Right atrium auricular region (tissue), 2 donors: ENCODE measurements at regions not wholly inside any gene's neighbourhood (a gene's known extent, or its start where the extent isn't known, plus 50 kb on each side); places are given as distances from the start of the nearest gene placed in this dataset.
A peak's percentile ranks its signal among the peaks of the same experiment; 100 is the strongest.

Source experiments
- DNase-seq: peaks from one replicate; pipeline ENCODE4 v3.0.0-alpha.2; 2019; ENCODE audit warnings: low spot score
- H3K27ac ChIP-seq, 2 donors: fragments of 200-600 bp; sonication (generic); 1 replicate in 1 of 2; 2 replicates in 1 of 2; pipeline ENCODE4 v1.5.1; 2016 to 2019
- H3K27me3 ChIP-seq, 2 donors: fragments of 200-600 bp; sonication (generic); one replicate each; pipeline versions ENCODE4 v1.5.1 to v1.6.0; 2017 to 2019
- H3K36me3 ChIP-seq: fragments of 200-600 bp; sonication (generic); one replicate; pipeline ENCODE4 v1.5.1; 2016
- H3K4me1 ChIP-seq, 2 donors: fragments of 200-600 bp; sonication (generic); one replicate each; pipeline versions ENCODE4 v1.5.1 to v1.6.0; 2017 to 2019
- H3K4me3 ChIP-seq, 2 donors: fragments of 200-600 bp; sonication (generic); 1 replicate in 1 of 2; 2 replicates in 1 of 2; pipeline ENCODE4 v1.5.1; 2017 to 2019; ENCODE audit warnings: mild to moderate bottlenecking in 1 of 2, moderate library complexity in 1 of 2
- H3K9me3 ChIP-seq, 2 donors: fragments of 200-600 bp; sonication (generic); one replicate each; pipeline ENCODE4 v1.5.1; 2019
- TF ChIP-seq, protein P1 (sequence below), 2 donors: fragments of 200-600 bp; sonication (generic); IDR thresholded peaks; one replicate each; pipeline ENCODE4 v1.5.1; 2019; ENCODE audit warnings: antibody characterized with exemption in 2 of 2

DNA sequence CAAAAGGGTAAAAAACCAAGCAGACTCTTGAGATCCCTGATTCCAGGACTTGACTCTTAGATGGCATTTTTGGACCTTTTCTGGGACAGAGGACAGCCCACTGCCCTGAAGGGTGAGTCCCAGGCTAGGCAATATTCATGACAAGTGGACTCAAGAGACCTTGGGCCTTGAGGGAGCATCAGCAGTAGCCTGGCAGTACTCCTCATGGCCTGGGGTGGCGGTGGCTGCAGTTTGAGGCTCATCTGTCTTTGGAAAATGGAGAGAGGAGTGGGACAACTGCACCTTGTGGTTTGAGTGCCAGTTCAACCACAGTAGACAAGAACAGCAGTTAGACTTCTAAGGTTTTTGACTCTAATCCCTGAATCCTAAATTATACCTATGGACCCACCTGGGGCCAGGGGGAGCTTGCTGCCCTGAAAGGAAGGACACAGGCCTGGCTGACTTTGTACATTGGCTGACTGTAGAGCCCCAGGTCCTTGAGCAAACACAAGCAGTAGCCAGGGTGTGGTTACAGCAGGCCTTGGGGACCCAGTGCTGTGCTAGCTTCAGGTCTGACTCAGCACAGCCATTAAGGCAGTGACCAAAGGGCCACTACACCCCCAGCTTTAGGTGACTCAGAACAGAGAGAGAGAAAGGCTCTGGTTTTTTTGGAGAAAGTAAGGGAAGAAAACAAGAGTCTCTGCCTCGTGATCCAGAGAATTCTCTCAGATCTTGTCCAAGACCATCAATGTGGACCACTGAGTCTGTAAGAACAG lies 1023.2 kb downstream of the KCNT2 start:
- H3K4me1 ChIP-seq, result no peaks in the 10 kb centered on the region
- H3K36me3 ChIP-seq, result no peaks in the 10 kb centered on the region
- no peak for DNase-seq
- no peaks in the 10 kb centered on the region for H3K27me3 ChIP-seq
- no peak overlapping the region for H3K4me3 ChIP-seq
- H3K27ac ChIP-seq, result no peak overlapping the region
- no peaks in the 10 kb centered on the region for H3K9me3 ChIP-seq
- TF ChIP-seq, protein P1, sequence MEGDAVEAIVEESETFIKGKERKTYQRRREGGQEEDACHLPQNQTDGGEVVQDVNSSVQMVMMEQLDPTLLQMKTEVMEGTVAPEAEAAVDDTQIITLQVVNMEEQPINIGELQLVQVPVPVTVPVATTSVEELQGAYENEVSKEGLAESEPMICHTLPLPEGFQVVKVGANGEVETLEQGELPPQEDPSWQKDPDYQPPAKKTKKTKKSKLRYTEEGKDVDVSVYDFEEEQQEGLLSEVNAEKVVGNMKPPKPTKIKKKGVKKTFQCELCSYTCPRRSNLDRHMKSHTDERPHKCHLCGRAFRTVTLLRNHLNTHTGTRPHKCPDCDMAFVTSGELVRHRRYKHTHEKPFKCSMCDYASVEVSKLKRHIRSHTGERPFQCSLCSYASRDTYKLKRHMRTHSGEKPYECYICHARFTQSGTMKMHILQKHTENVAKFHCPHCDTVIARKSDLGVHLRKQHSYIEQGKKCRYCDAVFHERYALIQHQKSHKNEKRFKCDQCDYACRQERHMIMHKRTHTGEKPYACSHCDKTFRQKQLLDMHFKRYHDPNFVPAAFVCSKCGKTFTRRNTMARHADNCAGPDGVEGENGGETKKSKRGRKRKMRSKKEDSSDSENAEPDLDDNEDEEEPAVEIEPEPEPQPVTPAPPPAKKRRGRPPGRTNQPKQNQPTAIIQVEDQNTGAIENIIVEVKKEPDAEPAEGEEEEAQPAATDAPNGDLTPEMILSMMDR (IDR thresholded peaks at IDR 0.05), result no peak

DNA sequence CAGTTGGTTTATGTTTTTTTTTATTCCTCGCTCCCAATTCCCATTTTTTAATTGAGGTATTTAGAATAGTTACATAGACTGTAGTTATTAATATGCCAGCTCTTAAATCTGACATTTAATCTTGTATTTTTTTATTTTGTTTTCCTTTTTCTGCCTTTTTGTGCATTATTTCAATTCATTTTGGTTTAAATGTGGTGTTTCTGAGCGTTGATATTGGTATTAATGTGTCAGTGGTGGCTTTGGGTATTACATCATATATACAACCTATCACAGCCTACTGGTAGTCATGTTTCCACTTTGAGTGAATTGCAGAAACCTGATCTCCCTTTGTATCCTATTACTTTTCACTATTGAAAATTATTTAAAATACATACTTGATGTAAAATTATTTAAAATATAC lies 1027.3 kb downstream of the KCNT2 start:
- no peaks in the 10 kb centered on the region for H3K9me3 ChIP-seq
- no peak overlapping the region for H3K4me3 ChIP-seq
- H3K27ac ChIP-seq, result no peak overlapping the region
- no peaks in the 10 kb centered on the region for H3K27me3 ChIP-seq
- no peak for DNase-seq
- H3K36me3 ChIP-seq, result no peaks in the 10 kb centered on the region
- TF ChIP-seq, protein P1 (IDR thresholded peaks at IDR 0.05), result peak in 1 of 2 donors; percentile 37
- no peaks in the 10 kb centered on the region for H3K4me1 ChIP-seq

DNA sequence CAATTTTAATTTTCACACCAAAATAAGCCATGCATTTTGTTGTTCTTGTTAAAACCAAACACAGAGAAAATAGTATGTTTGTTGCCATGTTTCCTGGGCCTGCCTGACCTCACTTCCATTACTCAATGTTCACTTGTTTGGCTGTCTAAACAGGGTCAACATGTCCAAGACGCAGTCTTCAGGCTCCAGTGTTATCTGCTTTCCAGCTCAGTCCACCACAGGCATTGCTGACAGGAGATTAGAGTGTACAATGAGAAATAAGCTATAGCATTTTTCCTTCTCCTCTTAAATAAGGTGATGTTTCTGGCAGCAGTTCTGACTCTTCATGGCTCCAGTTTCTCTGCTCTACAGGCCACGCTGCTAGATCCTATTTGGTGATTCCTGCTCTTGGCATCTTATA lies 1030.5 kb downstream of the KCNT2 start:
- Histone ChIP-seq H3K36me3 (no peaks in the 10 kb centered on the region), H3K9me3 (peaks cover 0 to 4% of the 10 kb centered on the region in 2 donors), H3K27ac (no peak overlapping the region), H3K27me3 (no peaks in the 10 kb centered on the region), H3K4me1 (no peaks in the 10 kb centered on the region), H3K4me3 (no peak overlapping the region)
- TF ChIP-seq, protein P1 (IDR thresholded peaks at IDR 0.05), result no peak
- DNase-seq, result no peak

DNA sequence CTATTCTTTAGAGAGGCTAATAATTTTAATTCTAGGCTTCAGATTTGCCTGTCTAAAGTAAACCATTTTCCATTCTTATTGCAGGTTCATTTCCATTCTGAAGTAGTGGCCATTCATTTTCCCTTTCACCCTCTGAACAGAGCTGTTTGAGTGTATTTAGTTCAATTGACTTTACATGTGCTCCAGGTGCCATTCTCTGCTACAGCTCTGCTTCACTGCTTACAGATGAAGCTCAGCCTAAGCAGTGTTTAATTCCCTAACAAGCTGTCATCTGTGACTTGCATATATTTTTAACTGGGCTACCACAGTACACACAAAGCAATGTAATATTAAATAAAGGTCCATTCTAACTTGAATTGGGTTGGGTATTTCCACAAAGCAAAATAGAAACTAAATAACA lies 1031.6 kb downstream of the KCNT2 start:
- no peak for DNase-seq
- H3K36me3 ChIP-seq, result no peaks in the 10 kb centered on the region
- no peaks in the 10 kb centered on the region for H3K4me1 ChIP-seq
- no peaks in the 10 kb centered on the region for H3K27me3 ChIP-seq
- H3K9me3 ChIP-seq, result peaks cover 0 to 11% of the 10 kb centered on the region in 2 donors
- H3K4me3 ChIP-seq, result no peak overlapping the region
- H3K27ac ChIP-seq, result no peak overlapping the region
- TF ChIP-seq, protein P1 (IDR thresholded peaks at IDR 0.05), result no peak

DNA sequence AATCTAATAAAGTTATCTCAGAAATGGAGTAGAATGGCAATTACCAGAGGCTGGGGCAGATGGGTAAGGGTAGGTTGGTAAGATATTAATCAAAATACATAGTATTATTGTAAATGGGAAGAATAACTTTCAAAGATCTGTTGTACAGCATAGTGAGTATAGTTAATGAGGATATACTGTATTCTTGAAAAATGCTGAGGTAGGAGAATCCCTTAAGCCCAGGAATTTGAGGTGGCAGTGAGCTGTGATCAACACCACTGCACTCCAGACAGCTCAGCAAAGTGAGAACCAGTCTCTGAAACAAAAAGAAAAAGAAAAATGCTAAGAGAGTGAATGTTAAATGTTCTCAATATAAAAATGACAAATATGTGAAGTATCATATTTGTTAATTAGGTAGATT lies 1033.7 kb downstream of the KCNT2 start:
- peaks cover 0 to 11% of the 10 kb centered on the region in 2 donors for H3K9me3 ChIP-seq
- DNase-seq, result no peak
- TF ChIP-seq, protein P1 (IDR thresholded peaks at IDR 0.05), result no peak
- H3K4me3 ChIP-seq, result no peak overlapping the region
- no peaks in the 10 kb centered on the region for H3K4me1 ChIP-seq
- H3K27ac ChIP-seq, result no peak overlapping the region
- H3K36me3 ChIP-seq, result no peaks in the 10 kb centered on the region
- H3K27me3 ChIP-seq, result no peaks in the 10 kb centered on the region

DNA sequence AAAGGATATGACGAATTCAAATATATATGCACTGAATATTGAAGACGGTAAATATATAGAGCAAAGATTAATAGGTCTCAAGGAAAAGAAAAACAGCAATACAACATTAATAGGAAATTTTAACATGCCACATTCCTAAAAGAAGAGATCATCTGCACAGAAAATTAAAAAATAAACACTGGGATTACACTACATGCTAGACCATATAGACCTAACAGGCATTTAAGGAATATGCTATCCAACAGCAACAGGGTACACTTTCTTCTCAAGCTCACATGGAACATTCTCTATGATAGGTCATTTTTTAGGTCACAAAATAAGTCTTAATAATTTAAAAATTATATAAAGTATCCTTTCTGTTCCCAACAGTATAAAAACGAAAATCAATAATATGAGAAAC lies 1038.3 kb downstream of the KCNT2 start:
- no peak overlapping the region for H3K4me3 ChIP-seq
- H3K27me3 ChIP-seq, result no peaks in the 10 kb centered on the region
- H3K27ac ChIP-seq, result no peak overlapping the region
- TF ChIP-seq, protein P1 (IDR thresholded peaks at IDR 0.05), result no peak
- no peaks in the 10 kb centered on the region for H3K36me3 ChIP-seq
- no peaks in the 10 kb centered on the region for H3K4me1 ChIP-seq
- no peak for DNase-seq
- peaks cover 0 to 11% of the 10 kb centered on the region in 2 donors for H3K9me3 ChIP-seq
